NCI-H510A treated with DMSO at 0.1 percent for 48 hours (cell line): ENCODE measurements at regions not wholly inside any gene's neighbourhood (a gene's known extent, or its start where the extent isn't known, plus 50 kb on each side); places are given as distances from the start of the nearest gene placed in this dataset.

Source experiments
- DNase-seq: peaks from one replicate; lab custom pipeline; 2025; lab: John Stamatoyannopoulos, UW

GRCh38 chr11:37621662-37622061 is 1023.6 kb upstream of the RAG2 start:
- DNase-seq = no peak

GRCh38 chr11:37616291-37616690 is 1018.3 kb upstream of the RAG2 start:
- no peak for DNase-seq

- DNase-seq = no peak
Measured at GRCh38 chr11:37613031-37613430, 1015.0 kb upstream of the RAG2 start.

- no peak for DNase-seq
Measured at GRCh38 chr11:37612146-37612545, 1014.1 kb upstream of the RAG2 start.

- no peak for DNase-seq
Measured at GRCh38 chr11:37605229-37605628, 1007.2 kb upstream of the RAG2 start.

- no peak for DNase-seq
Measured at GRCh38 chr11:37598381-37598780, 1000.3 kb upstream of the RAG2 start.

- no peak for DNase-seq
Measured at GRCh38 chr11:37597776-37598175, 999.7 kb upstream of the RAG2 start.

- DNase-seq = no peak
Measured at GRCh38 chr11:37595845-37596244, 997.8 kb upstream of the RAG2 start.

GRCh38 chr11:37574361-37574760 is 976.3 kb upstream of the RAG2 start:
- DNase-seq = no peak

GRCh38 chr11:37572491-37573171 is 974.6 kb upstream of the RAG2 start:
- no peak for DNase-seq

- DNase-seq = no peak
Measured at GRCh38 chr11:37571246-37571645, 973.2 kb upstream of the RAG2 start.

- DNase-seq = no peak
Measured at GRCh38 chr11:37560991-37561390, 963.0 kb upstream of the RAG2 start.

- no peak for DNase-seq
Measured at GRCh38 chr11:37560346-37560745, 962.3 kb upstream of the RAG2 start.

GRCh38 chr11:37558619-37559210 is 960.7 kb upstream of the RAG2 start:
- DNase-seq = no peak

- DNase-seq = no peak
Measured at GRCh38 chr11:37557990-37558389, 960.0 kb upstream of the RAG2 start.

- no peak for DNase-seq
Measured at GRCh38 chr11:37552284-37552683, 954.2 kb upstream of the RAG2 start.

GRCh38 chr11:37544491-37544890 is 946.5 kb upstream of the RAG2 start:
- no peak for DNase-seq

- DNase-seq = no peak
Measured at GRCh38 chr11:37533830-37534229, 935.8 kb upstream of the RAG2 start.

GRCh38 chr11:37533087-37533486 is 935.1 kb upstream of the RAG2 start:
- no peak for DNase-seq

- no peak for DNase-seq
Measured at GRCh38 chr11:37532271-37532670, 934.2 kb upstream of the RAG2 start.

GRCh38 chr11:37527545-37527944 is 929.5 kb upstream of the RAG2 start:
- no peak for DNase-seq

- DNase-seq = no peak
Measured at GRCh38 chr11:37525336-37525735, 927.3 kb upstream of the RAG2 start.

GRCh38 chr11:37519781-37520180 is 921.7 kb upstream of the RAG2 start:
- no peak for DNase-seq

GRCh38 chr11:37512156-37512780 is 914.2 kb upstream of the RAG2 start:
- DNase-seq = no peak
